Activated gamma-delta T cell treated with anti-CD3 and anti-CD28 coated beads, Interleukin-2, amount 50 U/mL, for 16 hours (primary cell): ENCODE measurements at regions not wholly inside any gene's neighbourhood (a gene's known extent, or its start where the extent isn't known, plus 50 kb on each side); places are given as distances from the start of the nearest gene placed in this dataset.
"Not testable (repeated sequence)": the region's sequence is repeated elsewhere in the genome, so short reads cannot be mapped to it uniquely, and the experiment has no call there.

Experiments
- DNase-seq: peaks from one replicate; pipeline ENCODE4 v3.0.0-alpha.2; 2020; ENCODE audit warnings: low read depth

GRCh38 chr12:68479261-68479895 is 131.3 kb upstream of the RAP1B start:
- DNase-seq = no peak

GRCh38 chr12:68479896-68480291 is 130.8 kb upstream of the RAP1B start:
- no peak for DNase-seq

- DNase-seq = no peak
Observed at GRCh38 chr12:68480526-68480925, 130.2 kb upstream of the RAP1B start.

- DNase-seq = no peak
Observed at GRCh38 chr12:68481181-68481941, 129.3 kb upstream of the RAP1B start.

GRCh38 chr12:68482014-68482413 is 128.7 kb upstream of the RAP1B start:
- DNase-seq = no peak

GRCh38 chr12:68482660-68483059 is 128.0 kb upstream of the RAP1B start:
- no peak for DNase-seq

- DNase-seq = no peak
Observed at GRCh38 chr12:68483592-68484383, 126.9 kb upstream of the RAP1B start.

- not testable (repeated sequence) for DNase-seq
Observed at GRCh38 chr12:68484578-68484977, 126.1 kb upstream of the RAP1B start.

GRCh38 chr12:68486449-68486848 is 124.2 kb upstream of the RAP1B start:
- not testable (repeated sequence) for DNase-seq

GRCh38 chr12:68487721-68488309 is 122.9 kb upstream of the RAP1B start:
- DNase-seq = no peak

GRCh38 chr12:68489273-68489672 is 121.4 kb upstream of the RAP1B start:
- DNase-seq = no peak

- no peak for DNase-seq
Observed at GRCh38 chr12:68490476-68490875, 120.2 kb upstream of the RAP1B start.

GRCh38 chr12:68491204-68491960 is 119.3 kb upstream of the RAP1B start:
- no peak for DNase-seq

GRCh38 chr12:68495336-68496070 is 115.2 kb upstream of the RAP1B start:
- DNase-seq = no peak

- no peak for DNase-seq
Observed at GRCh38 chr12:68497107-68497506, 113.6 kb upstream of the RAP1B start.

GRCh38 chr12:68497702-68498101 is 113.0 kb upstream of the RAP1B start:
- no peak for DNase-seq

GRCh38 chr12:68498736-68499135 is 112.0 kb upstream of the RAP1B start:
- no peak for DNase-seq

GRCh38 chr12:68499616-68500015 is 111.1 kb upstream of the RAP1B start:
- no peak for DNase-seq

GRCh38 chr12:68501226-68501625 is 109.5 kb upstream of the RAP1B start:
- no peak for DNase-seq

- DNase-seq = no peak
Observed at GRCh38 chr12:68505970-68506369, 104.7 kb upstream of the RAP1B start.

- no peak for DNase-seq
Observed at GRCh38 chr12:68506619-68507018, 104.1 kb upstream of the RAP1B start.
